GM21723 (cell line): ENCODE measurements at regions not wholly inside any gene's neighbourhood (a gene's known extent, or its start where the extent isn't known, plus 50 kb on each side); places are given as distances from the start of the nearest gene placed in this dataset.

ENCODE experiments used
- ATAC-seq: cut with Tn5 transposase; IDR thresholded peaks from one replicate; pipeline ENCODE4 v1.9.1; 2021; ENCODE audit warnings: mild to moderate bottlenecking, moderate library complexity; ENCODE audit not compliant: unreplicated experiment

- no peak for ATAC-seq
These were observed 141.6 kb upstream of the MAX start for GRCh38 chr14:65243766-65244442.

DNA sequence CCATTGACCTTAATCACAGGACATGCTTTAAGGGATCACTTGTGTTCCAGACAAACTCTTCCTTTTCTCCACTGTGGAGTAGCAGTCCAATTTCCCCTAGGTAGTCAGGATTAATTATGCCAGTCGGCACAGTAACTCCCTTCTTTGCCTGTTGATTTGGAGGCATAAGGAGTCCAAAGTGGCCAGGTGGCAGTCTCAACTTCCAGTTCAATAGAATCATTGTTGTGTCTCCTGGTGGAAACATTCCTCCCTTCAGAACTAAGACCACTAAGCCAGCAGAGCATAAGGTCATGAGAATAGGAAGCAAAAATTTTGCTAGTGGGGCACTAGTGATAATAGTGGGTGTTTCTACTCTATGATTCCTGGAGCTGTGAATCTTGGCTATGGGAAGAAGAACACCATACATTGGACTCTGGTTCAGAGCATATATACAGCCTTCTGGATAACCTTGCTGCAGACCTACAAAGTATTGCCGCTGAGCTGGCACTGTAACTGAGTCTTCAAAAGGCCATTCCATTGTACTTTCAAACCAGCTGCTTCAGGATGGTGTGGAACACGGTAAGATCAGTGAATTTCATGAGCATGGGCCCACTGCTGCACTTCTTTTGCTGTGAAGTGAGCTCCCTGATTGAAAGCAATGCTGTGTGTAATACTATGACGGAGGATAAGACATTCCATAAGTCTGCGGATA, 147.3 kb upstream of the MAX start:
- ATAC-seq: no peak

DNA sequence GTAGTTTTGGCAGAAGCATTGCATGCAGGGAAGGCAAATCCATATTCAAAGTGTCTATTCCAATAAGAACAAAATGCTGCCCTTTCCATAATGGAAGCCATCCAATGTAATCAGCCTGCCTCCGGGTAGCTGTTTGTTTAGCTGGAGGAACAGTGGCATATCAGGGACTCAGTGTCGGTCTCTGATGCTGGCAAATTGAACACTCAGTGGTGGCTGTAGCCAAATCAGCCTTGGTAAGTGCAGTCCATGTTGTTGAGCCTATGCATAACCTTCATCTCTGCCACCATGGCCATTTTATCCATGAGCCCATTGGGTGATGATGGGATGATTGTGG, 147.8 kb upstream of the MAX start:
- no peak for ATAC-seq

DNA sequence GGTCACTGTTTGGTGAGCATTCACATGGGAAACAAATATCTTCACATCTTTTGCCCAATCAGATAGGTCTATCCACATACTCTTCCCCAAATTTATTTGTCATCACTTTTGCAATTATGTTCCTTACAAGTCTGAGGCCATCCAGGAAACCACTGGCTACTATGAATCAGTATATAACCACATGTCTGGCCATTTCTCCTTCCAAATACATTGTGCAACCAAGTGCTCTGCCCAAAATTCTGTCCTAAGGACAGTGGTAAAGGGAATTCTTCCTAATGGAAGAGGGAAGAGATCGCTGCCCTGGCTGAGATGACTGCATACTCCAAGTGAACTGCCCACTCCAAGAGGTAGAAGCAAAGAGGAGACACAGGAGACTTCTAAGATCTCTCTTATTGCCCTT, 148.9 kb upstream of the MAX start:
- ATAC-seq: no peak

DNA sequence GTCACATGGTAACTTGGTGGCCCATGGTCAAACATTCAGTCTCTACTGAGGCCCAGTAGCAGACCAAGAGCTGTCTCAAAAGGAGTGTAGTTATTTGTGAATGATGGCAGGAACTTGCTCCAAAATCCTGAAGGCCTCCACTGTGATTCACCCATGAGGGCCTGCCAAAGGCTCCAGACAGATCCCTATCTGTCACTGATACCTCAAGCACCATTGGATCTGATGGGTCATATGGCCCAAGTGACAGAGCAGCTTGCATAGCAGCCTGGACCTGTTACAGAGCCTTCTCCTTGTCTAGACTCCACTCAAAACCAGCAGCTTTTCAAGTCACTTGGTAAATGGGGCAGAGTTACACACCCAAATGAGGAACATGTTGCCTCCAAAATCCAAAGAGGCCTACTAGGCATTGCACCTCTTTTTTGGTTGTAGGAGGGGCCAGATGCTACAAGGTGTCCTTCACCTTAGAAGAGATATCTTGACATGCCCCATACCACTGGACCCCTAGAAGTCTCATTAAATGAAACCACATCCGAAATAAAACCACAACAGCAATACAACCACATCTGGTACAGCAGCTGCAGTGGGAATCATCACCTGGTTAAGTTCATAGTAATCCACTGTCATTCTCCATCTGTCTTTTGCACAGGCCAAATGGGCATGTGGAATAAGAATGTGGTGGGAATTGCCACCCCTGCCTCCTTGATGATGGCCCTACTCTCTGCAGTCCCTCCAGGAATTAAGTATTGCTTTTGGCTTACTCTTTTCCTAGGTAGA, 150.4 kb upstream of the MAX start:
- ATAC-seq: no peak

DNA sequence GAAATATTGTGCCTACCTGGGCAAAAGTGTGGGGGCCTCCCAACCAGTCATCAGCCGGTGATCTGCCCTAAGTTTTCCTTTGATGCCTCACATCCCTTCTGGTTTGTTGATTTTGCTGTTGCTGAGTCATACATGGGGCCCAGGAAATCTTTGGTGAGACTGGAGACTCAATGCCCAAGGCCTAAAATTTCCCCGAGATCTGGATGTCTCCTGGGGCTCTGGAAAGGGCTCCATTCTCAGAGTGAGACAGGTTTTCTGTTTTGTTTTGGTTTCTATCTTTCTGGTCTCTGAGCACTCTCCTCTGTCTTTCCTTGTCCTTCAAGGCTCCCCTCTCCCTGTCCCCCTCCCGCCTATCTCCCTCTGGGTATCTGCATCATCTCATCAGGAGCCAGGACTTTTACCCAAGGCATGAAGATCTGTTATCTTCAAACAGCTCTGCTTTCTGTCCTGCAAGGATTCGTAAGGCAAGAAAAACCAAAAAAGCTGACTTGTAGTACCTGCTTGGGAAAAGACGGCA, 152.8 kb upstream of the MAX start:
- ATAC-seq: no peak

GRCh38 chr14:65255583-65256461, 153.5 kb upstream of the MAX start:
- no peak for ATAC-seq

GRCh38 chr14:65256714-65257113, 154.4 kb upstream of the MAX start:
- ATAC-seq: no peak

DNA sequence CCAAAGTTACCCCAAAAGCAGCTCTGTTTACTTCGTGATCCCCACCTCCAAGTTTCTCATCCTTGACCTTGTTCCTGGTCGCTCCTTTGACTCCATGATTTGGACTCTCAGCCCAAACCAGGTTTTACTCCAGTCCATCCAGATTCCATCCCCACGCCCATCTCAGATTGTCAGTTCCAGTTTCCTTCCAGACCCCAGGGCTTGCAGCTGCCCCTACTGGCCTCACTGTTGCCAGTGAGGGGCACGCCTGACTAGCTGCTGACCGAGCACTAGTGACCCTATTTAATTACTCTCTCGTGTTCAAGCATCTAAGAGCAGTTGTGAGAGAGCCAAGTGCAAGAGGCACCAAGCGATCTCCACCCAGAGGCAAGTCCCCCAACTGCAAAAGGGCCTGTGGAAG, 155.1 kb upstream of the FUT8 start:
- ATAC-seq: no peak

DNA sequence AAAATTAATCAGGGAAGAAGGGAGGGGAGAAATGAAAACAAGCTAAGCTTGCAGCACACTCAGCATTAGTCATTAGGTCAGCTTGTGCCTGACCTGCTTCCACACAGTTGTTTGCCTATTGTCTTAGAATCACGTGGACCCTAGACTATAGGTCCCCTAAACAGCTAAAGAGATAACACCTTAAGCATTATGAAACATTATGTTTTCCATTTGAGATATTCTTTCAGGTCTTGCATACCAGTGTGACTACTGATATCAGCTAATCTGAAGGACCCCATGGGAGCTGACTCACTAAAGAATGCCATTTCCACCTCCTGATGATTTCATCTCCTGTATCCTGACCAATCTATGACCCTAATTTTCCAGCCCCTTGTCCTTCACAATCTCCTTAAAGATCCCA, 154.1 kb upstream of the FUT8 start:
- ATAC-seq: no peak

GRCh38 chr14:65259000-65259399, 153.5 kb upstream of the FUT8 start:
- ATAC-seq: no peak

DNA sequence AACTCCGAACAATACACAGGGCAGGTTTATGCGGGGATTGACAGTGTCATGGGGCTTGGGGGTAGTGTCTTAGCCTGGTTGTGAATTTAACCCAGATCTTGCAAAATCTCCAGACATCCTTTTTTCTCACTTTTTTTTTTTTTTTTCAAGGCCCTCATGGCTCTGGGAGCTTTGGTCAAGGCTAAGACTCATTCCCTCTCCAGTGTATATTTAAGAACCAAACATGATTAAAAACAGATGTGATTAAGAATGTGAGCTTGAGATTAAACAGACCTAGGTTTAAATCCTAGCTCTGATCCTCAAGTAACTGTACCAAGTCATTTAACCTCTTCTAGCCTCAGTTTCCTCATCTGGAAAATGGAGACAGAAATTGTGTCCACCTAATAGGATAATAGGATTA, 151.7 kb upstream of the FUT8 start:
- no peak for ATAC-seq

DNA sequence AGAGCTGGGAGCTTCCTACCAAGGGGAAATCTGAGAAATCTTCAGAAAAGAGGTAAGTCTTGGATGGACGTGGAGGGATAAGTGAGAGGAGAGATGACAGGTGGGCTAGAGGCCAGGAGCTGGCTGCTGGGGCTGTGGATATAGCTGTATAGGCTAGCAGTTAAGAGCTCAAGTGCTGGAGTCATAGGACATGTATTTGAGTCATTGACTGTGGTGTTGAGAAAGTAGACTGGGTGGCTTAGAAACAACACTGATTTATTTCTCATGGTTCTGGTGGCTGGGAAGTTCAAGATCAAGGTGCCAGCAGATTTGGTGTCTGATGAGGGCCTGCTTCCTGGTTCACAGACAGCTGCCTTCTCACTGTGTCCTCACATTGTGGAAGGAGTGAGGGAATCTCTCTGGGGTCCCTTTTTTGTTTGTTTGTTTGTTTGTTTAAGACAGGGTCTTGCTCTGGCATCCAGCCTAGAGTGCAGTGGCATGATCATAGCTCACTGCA, 151.1 kb upstream of the FUT8 start:
- ATAC-seq: no peak

- ATAC-seq: no peak
These were observed 150.6 kb upstream of the FUT8 start for GRCh38 chr14:65261946-65262345.

- ATAC-seq: no peak
These were observed 149.2 kb upstream of the FUT8 start for GRCh38 chr14:65263177-65263788.

- ATAC-seq: no peak
These were observed 144.7 kb upstream of the FUT8 start for GRCh38 chr14:65267856-65268255.

DNA sequence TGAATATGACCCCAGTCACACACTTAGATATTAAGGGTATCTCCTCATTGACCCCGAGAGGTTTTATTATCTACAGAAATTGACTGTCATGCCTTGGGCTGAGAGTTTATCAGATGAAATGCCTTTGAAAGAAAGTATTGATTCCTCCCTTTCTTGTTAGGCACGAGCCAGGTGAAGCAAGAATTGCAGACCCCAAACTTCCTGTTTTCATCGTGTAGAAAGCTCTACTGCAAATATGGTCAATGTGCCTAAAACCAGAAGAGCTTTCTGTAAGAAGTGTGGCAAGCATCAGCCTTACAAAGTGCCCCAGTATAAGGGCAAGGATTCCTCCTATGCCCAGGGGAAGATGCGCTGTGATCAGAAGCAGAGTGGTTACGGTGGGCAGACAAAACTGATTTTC, 143.9 kb upstream of the FUT8 start:
- no peak for ATAC-seq

- no peak for ATAC-seq
These were observed 142.8 kb upstream of the FUT8 start for GRCh38 chr14:65269732-65270131.

DNA sequence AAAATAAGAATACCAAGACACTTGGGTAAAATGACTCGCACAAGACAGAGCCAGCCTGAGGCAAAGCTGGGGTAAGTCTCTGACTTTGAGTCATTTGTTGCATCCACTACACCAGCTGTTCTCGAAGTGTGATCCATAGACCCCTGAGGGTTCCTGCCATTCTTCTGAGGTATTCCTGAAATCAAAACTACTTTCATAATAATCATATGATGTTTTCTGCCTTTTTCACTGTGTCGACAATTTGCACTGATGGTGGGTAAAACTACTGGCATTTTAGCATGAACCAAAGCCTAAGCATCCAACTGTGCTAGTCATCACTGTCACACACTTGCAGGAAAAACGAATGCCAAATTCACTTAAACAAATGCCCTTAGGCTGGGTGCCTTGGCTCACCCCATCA, 135.5 kb upstream of the FUT8 start:
- no peak for ATAC-seq

DNA sequence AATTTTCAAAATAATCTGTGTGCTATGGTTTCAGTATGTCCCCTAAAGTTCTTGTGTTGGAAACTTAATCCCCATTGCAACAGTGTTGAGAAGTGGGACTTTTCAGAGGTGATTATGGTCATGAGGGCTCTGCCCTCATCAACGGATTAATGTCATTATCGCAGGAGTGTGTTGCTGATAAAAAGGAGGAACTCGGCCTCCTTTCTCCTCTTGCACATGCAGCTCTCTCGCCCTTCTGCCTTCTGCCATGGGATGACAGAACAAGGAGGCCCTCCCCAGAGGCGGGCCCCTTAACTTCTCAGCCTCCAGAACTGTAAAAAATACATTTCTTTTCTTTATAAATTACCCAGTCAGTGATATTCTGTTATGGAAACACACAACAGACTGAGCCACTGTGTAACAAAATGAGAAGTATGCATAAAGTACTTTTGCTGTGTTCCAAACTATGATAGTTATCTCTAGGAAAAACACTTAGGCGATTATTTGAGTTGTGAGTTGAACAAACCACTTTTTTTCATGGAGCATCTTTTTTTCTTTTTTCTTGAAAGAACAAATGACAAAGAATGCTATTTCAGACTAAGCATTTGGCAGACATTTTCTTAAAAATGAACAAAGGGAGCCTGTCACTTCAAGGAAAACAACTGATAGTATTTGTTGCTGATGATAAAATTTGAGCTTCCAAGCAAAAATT, 134.8 kb upstream of the FUT8 start:
- ATAC-seq: no peak
